ENCODE measurements at regions not wholly inside any gene's neighbourhood (a gene's known extent, or its start where the extent isn't known, plus 50 kb on each side); places are given as distances from the start of the nearest gene placed in this dataset.

- Histone ChIP-seq H3K27ac (ENCODE audit: low read depth, low read length) (no peak overlapping the region), H3K4me3 (ENCODE audit: low read depth, low read length) (no peak overlapping the region)
Measured at GRCh38 chr13:59504407-59504806, 659.3 kb downstream of the DIAPH3 start.

GRCh38 chr13:59510386-59510785 is 653.3 kb downstream of the DIAPH3 start:
- Histone ChIP-seq H2BK12ac (ENCODE audit: low read length) (no peak overlapping the region), H2AK5ac (ENCODE audit: low read length) (no peak overlapping the region), H4K8ac (ENCODE audit: low read depth, low read length) (no peak overlapping the region), H3K9me3 (ENCODE audit: insufficient read depth, low read depth, low read length) (no peaks in the 10 kb centered on the region), H3K18ac (ENCODE audit: low read length) (no peak overlapping the region), H3K27ac (ENCODE audit: low read depth, low read length) (no peak overlapping the region), H3K14ac (ENCODE audit: low read length) (no peak overlapping the region), H3K4me1 (ENCODE audit: control insufficient read depth in 1 of 2, insufficient read depth in 2 of 2, low read length in 2 of 2) (no peaks in the 10 kb centered on the region), H3K79me2 (ENCODE audit: control insufficient read depth, insufficient read depth, low read length, poor library complexity) (no peaks in the 10 kb centered on the region), H4K91ac (ENCODE audit: low read depth, low read length) (no peak overlapping the region), H3K4me2 (ENCODE audit: low read length) (no peak overlapping the region), H2BK5ac (ENCODE audit: low read depth, low read length, poor library complexity) (no peak overlapping the region), H3K27me3 (ENCODE audit: insufficient read depth, low read length) (no peaks in the 10 kb centered on the region), H3K36me3 (ENCODE audit: control insufficient read depth in 1 of 2, insufficient read depth in 2 of 2, low read length in 2 of 2) (no peaks in the 10 kb centered on the region), H3K23ac (ENCODE audit: low read length) (no peak overlapping the region), H3K9ac (ENCODE audit: low read length) (no peak overlapping the region), H4K12ac (ENCODE audit: low read depth, low read length) (no peak overlapping the region), H3K4me3 (ENCODE audit: low read depth, low read length) (no peak overlapping the region), H3K79me1 (ENCODE audit: low read length) (no peaks in the 10 kb centered on the region), H2AFZ (ENCODE audit: insufficient read depth, low read length, poor library complexity) (no peak overlapping the region), H3K4ac (ENCODE audit: low read depth, low read length) (no peak overlapping the region), H2BK120ac (ENCODE audit: insufficient read depth, low read length, poor library complexity) (no peak overlapping the region)
- no CpG with 5 or more reads among the region's 4 CpGs for WGBS (ENCODE audit: extremely low coverage, insufficient coverage, insufficient read length)
- DNase-seq: no peak

More at GRCh38 chr13:59504407-59504806, 659.3 kb downstream of the DIAPH3 start:
- no peaks in the 10 kb centered on the region for H3K79me2 ChIP-seq (ENCODE audit: control insufficient read depth, insufficient read depth, low read length, poor library complexity)
- H4K12ac ChIP-seq (ENCODE audit: low read depth, low read length): no peak overlapping the region
- H2BK12ac ChIP-seq (ENCODE audit: low read length): no peak overlapping the region
- no peak overlapping the region for H2AFZ ChIP-seq (ENCODE audit: insufficient read depth, low read length, poor library complexity)
- H2BK120ac ChIP-seq (ENCODE audit: insufficient read depth, low read length, poor library complexity): no peak overlapping the region
- no peak overlapping the region for H2AK5ac ChIP-seq (ENCODE audit: low read length)
- DNase-seq: no peak
- no peak overlapping the region for H4K91ac ChIP-seq (ENCODE audit: low read depth, low read length)
- H3K18ac ChIP-seq (ENCODE audit: low read length): no peak overlapping the region
- H3K4ac ChIP-seq (ENCODE audit: low read depth, low read length): no peak overlapping the region
- no CpG with 5 or more reads among the region's 5 CpGs for WGBS (ENCODE audit: extremely low coverage, insufficient coverage, insufficient read length)
- H3K23ac ChIP-seq (ENCODE audit: low read length): no peak overlapping the region
- H3K4me1 ChIP-seq (ENCODE audit: control insufficient read depth in 1 of 2, insufficient read depth in 2 of 2, low read length in 2 of 2): no peaks in the 10 kb centered on the region
- H3K79me1 ChIP-seq (ENCODE audit: low read length): no peaks in the 10 kb centered on the region
- no peaks in the 10 kb centered on the region for H3K36me3 ChIP-seq (ENCODE audit: control insufficient read depth in 1 of 2, insufficient read depth in 2 of 2, low read length in 2 of 2)
- H3K14ac ChIP-seq (ENCODE audit: low read length): no peak overlapping the region
- no peak overlapping the region for H3K9ac ChIP-seq (ENCODE audit: low read length)
- no peak overlapping the region for H3K4me2 ChIP-seq (ENCODE audit: low read length)
- no peaks in the 10 kb centered on the region for H3K9me3 ChIP-seq (ENCODE audit: insufficient read depth, low read depth, low read length)
- no peak overlapping the region for H2BK5ac ChIP-seq (ENCODE audit: low read depth, low read length, poor library complexity)
- H4K8ac ChIP-seq (ENCODE audit: low read depth, low read length): no peak overlapping the region
- H3K27me3 ChIP-seq (ENCODE audit: insufficient read depth, low read length): no peaks in the 10 kb centered on the region

- no CpG with 5 or more reads among the region's 1 CpG for WGBS (ENCODE audit: extremely low coverage, insufficient coverage, insufficient read length)
- no peaks in the 10 kb centered on the region for H3K9me3 ChIP-seq (ENCODE audit: insufficient read depth, low read depth, low read length)
- DNase-seq: no peak
Measured at GRCh38 chr13:59513686-59514085, 650.0 kb downstream of the DIAPH3 start.

DNA sequence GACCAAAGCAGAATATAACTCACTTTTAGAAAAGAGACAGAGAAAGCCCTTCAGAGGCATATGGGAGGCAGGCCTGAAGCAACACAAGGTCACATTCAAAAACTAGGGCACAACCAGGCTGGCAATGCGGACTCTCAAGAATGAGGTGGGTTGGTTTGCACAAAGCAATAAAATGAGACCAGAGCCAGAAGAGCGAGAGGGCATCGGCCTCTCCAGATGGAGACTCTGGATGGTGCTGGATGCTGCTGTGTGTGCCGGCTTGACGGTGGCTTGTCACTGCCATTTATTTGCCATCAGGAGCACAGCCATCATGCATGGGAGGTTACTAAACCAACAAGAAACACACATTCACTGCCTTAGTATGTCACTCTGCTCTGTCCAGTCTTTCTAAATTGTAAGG is 649.4 kb downstream of the DIAPH3 start:
- Histone ChIP-seq H4K12ac (ENCODE audit: low read depth, low read length) (no peak overlapping the region), H2AFZ (ENCODE audit: insufficient read depth, low read length, poor library complexity) (no peak overlapping the region), H3K14ac (ENCODE audit: low read length) (no peak overlapping the region), H3K4me1 (ENCODE audit: control insufficient read depth in 1 of 2, insufficient read depth in 2 of 2, low read length in 2 of 2) (no peaks in the 10 kb centered on the region), H3K36me3 (ENCODE audit: control insufficient read depth in 1 of 2, insufficient read depth in 2 of 2, low read length in 2 of 2) (no peaks in the 10 kb centered on the region), H3K79me2 (ENCODE audit: control insufficient read depth, insufficient read depth, low read length, poor library complexity) (no peaks in the 10 kb centered on the region), H3K27me3 (ENCODE audit: insufficient read depth, low read length) (no peaks in the 10 kb centered on the region), H2BK12ac (ENCODE audit: low read length) (no peak overlapping the region), H3K4me3 (ENCODE audit: low read depth, low read length) (no peak overlapping the region), H3K9me3 (ENCODE audit: insufficient read depth, low read depth, low read length) (no peaks in the 10 kb centered on the region), H3K27ac (ENCODE audit: low read depth, low read length) (no peak overlapping the region), H4K8ac (ENCODE audit: low read depth, low read length) (no peak overlapping the region), H3K79me1 (ENCODE audit: low read length) (no peaks in the 10 kb centered on the region), H3K18ac (ENCODE audit: low read length) (no peak overlapping the region), H3K23ac (ENCODE audit: low read length) (no peak overlapping the region), H3K4me2 (ENCODE audit: low read length) (no peak overlapping the region), H3K4ac (ENCODE audit: low read depth, low read length) (no peak overlapping the region), H2BK5ac (ENCODE audit: low read depth, low read length, poor library complexity) (no peak overlapping the region), H4K91ac (ENCODE audit: low read depth, low read length) (no peak overlapping the region), H3K9ac (ENCODE audit: low read length) (no peak overlapping the region), H2AK5ac (ENCODE audit: low read length) (no peak overlapping the region), H2BK120ac (ENCODE audit: insufficient read depth, low read length, poor library complexity) (no peak overlapping the region)
- no peak for DNase-seq
- WGBS (ENCODE audit: extremely low coverage, insufficient coverage, insufficient read length): no CpG with 5 or more reads among the region's 5 CpGs

More at GRCh38 chr13:59513686-59514085, 650.0 kb downstream of the DIAPH3 start:
- no peak overlapping the region for H3K4me3 ChIP-seq (ENCODE audit: low read depth, low read length)
- H3K79me1 ChIP-seq (ENCODE audit: low read length): no peaks in the 10 kb centered on the region
- H3K4me2 ChIP-seq (ENCODE audit: low read length): no peak overlapping the region
- H3K27me3 ChIP-seq (ENCODE audit: insufficient read depth, low read length): no peaks in the 10 kb centered on the region
- no peaks in the 10 kb centered on the region for H3K79me2 ChIP-seq (ENCODE audit: control insufficient read depth, insufficient read depth, low read length, poor library complexity)
- no peak overlapping the region for H4K12ac ChIP-seq (ENCODE audit: low read depth, low read length)
- no peak overlapping the region for H2BK120ac ChIP-seq (ENCODE audit: insufficient read depth, low read length, poor library complexity)
- no peaks in the 10 kb centered on the region for H3K36me3 ChIP-seq (ENCODE audit: control insufficient read depth in 1 of 2, insufficient read depth in 2 of 2, low read length in 2 of 2)
- H2BK5ac ChIP-seq (ENCODE audit: low read depth, low read length, poor library complexity): no peak overlapping the region
- no peaks in the 10 kb centered on the region for H3K4me1 ChIP-seq (ENCODE audit: control insufficient read depth in 1 of 2, insufficient read depth in 2 of 2, low read length in 2 of 2)
- H3K23ac ChIP-seq (ENCODE audit: low read length): no peak overlapping the region
- no peak overlapping the region for H4K91ac ChIP-seq (ENCODE audit: low read depth, low read length)
- no peak overlapping the region for H3K27ac ChIP-seq (ENCODE audit: low read depth, low read length)
- no peak overlapping the region for H2AK5ac ChIP-seq (ENCODE audit: low read length)
- H3K9ac ChIP-seq (ENCODE audit: low read length): no peak overlapping the region
- H3K18ac ChIP-seq (ENCODE audit: low read length): no peak overlapping the region
- no peak overlapping the region for H2AFZ ChIP-seq (ENCODE audit: insufficient read depth, low read length, poor library complexity)
- H4K8ac ChIP-seq (ENCODE audit: low read depth, low read length): no peak overlapping the region
- no peak overlapping the region for H3K4ac ChIP-seq (ENCODE audit: low read depth, low read length)
- no peak overlapping the region for H2BK12ac ChIP-seq (ENCODE audit: low read length)
- no peak overlapping the region for H3K14ac ChIP-seq (ENCODE audit: low read length)

All from trophoblast cell (in vitro differentiated cells and primary cell).